HepG2 (cell line): ENCODE measurements at regions not wholly inside any gene's neighbourhood (a gene's known extent, or its start where the extent isn't known, plus 50 kb on each side); places are given as distances from the start of the nearest gene placed in this dataset.

Experiments
- JUND ChIP-seq: sonication (generic); formaldehyde crosslinking; IDR thresholded peaks from 2 replicates; pipeline ENCODE4 v1.8.0; 2022; ENCODE audit warnings: mild to moderate bottlenecking, missing genetic modification reagents
- NCOA1 ChIP-seq: sonication (generic); formaldehyde crosslinking; IDR thresholded peaks from 2 replicates; pipeline ENCODE4 v1.9.0; 2021; ENCODE audit warnings: missing genetic modification reagents
- TOE1 ChIP-seq: sonication (generic); formaldehyde crosslinking; IDR thresholded peaks from 2 replicates; pipeline ENCODE4 v1.4.0; 2020; ENCODE audit warnings: mild to moderate bottlenecking, missing genetic modification reagents
- TF ChIP-seq, protein P1 (sequence below): sonication (generic); formaldehyde crosslinking; IDR thresholded peaks from 2 replicates; pipeline ENCODE4 v1.5.0; 2020; ENCODE audit warnings: mild to moderate bottlenecking, missing genetic modification reagents, moderate library complexity

- TF ChIP-seq NCOA1 (CRISPR knock-in tag): no peak
- TF ChIP-seq, protein P1, sequence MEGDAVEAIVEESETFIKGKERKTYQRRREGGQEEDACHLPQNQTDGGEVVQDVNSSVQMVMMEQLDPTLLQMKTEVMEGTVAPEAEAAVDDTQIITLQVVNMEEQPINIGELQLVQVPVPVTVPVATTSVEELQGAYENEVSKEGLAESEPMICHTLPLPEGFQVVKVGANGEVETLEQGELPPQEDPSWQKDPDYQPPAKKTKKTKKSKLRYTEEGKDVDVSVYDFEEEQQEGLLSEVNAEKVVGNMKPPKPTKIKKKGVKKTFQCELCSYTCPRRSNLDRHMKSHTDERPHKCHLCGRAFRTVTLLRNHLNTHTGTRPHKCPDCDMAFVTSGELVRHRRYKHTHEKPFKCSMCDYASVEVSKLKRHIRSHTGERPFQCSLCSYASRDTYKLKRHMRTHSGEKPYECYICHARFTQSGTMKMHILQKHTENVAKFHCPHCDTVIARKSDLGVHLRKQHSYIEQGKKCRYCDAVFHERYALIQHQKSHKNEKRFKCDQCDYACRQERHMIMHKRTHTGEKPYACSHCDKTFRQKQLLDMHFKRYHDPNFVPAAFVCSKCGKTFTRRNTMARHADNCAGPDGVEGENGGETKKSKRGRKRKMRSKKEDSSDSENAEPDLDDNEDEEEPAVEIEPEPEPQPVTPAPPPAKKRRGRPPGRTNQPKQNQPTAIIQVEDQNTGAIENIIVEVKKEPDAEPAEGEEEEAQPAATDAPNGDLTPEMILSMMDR (CRISPR knock-in tag): no peak
- TF ChIP-seq JUND (CRISPR knock-in tag): no peak
- no peak for TF ChIP-seq TOE1 (CRISPR knock-in tag)
Measured at GRCh38 chr7:9391221-9391620, 957.8 kb downstream of the NXPH1 start.
